ENCODE measurements at regions not wholly inside any gene's neighbourhood (a gene's known extent, or its start where the extent isn't known, plus 50 kb on each side); places are given as distances from the start of the nearest gene placed in this dataset.

DNA sequence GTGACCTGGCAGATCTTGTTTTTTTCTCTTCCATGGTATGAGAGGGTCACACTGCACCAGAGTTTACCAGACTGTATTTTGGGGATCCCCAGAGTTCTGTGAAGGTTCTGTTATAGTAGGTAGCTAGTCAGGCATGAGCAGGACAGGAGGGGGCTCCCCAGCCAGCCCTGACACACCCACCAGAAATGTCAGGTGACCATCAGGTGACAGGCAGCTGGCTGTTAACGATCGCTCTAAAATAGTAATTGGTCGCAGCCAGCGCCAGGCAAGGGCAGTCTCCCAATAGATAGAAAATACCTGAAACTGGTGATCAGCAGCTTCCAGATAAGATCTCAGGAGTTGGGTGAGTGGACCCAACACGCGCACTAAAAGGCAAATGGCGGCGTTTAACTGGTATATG, 264.9 kb downstream of the RHOU start:
- TF ChIP-seq, protein P1, sequence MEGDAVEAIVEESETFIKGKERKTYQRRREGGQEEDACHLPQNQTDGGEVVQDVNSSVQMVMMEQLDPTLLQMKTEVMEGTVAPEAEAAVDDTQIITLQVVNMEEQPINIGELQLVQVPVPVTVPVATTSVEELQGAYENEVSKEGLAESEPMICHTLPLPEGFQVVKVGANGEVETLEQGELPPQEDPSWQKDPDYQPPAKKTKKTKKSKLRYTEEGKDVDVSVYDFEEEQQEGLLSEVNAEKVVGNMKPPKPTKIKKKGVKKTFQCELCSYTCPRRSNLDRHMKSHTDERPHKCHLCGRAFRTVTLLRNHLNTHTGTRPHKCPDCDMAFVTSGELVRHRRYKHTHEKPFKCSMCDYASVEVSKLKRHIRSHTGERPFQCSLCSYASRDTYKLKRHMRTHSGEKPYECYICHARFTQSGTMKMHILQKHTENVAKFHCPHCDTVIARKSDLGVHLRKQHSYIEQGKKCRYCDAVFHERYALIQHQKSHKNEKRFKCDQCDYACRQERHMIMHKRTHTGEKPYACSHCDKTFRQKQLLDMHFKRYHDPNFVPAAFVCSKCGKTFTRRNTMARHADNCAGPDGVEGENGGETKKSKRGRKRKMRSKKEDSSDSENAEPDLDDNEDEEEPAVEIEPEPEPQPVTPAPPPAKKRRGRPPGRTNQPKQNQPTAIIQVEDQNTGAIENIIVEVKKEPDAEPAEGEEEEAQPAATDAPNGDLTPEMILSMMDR (IDR thresholded peaks at IDR 0.05) = no peak
- TF ChIP-seq POLR2AphosphoS5 (IDR thresholded peaks at IDR 0.05) (no peak), POLR2A (IDR thresholded peaks at IDR 0.05) (no peak), EP300 (IDR thresholded peaks at IDR 0.05) (no peak)

All from sigmoid colon (tissue), 4 donors.